BJ (cell line): ENCODE measurements at regions not wholly inside any gene's neighbourhood (a gene's known extent, or its start where the extent isn't known, plus 50 kb on each side); places are given as distances from the start of the nearest gene placed in this dataset.

Source experiments
- CTCF ChIA-PET: fragments of 350-600 bp; formaldehyde crosslinking; extraction: SDS; loops from one replicate; lab custom pipeline; 2021; ENCODE audit warnings: antibody characterized with exemption, inconsistent platforms; lab: Yijun Ruan, JAX
- POLR2A ChIA-PET: fragments of 300-600 bp; sonication (Branson Sonifier 250); formaldehyde crosslinking; extraction: SDS; loops from one replicate; lab custom pipeline; 2021; ENCODE audit warnings: antibody characterized with exemption; lab: Charles Lee
- DNase-seq: peaks from one replicate; pipeline ENCODE4 v3.0.0-alpha.2; 2011; ENCODE audit warnings: low read depth
- H3K27me3 ChIP-seq: 2 replicates; pipeline ENCODE4 v1.6.0; 2011; ENCODE audit warnings: low read length; ENCODE audit not compliant: control insufficient read depth, insufficient read depth
- H3K36me3 ChIP-seq: 2 replicates; pipeline ENCODE4 v1.5.1; 2011; ENCODE audit warnings: low read length; ENCODE audit not compliant: control insufficient read depth, insufficient read depth
- H3K4me3 ChIP-seq: 2 replicates; pipeline ENCODE4 v1.5.1; 2011; ENCODE audit warnings: low read depth, mild to moderate bottlenecking, control low read depth, low read length
- CTCF ChIP-seq: IDR thresholded peaks from 2 replicates; pipeline ENCODE4 v1.5.1; 2011; ENCODE audit warnings: low read depth, mild to moderate bottlenecking, control low read depth, inconsistent platforms, low read length, moderate library complexity; ENCODE audit not compliant: insufficient read depth

GRCh38 chr2:65724752-65725151, 292.4 kb upstream of the SPRED2 start:
- Histone ChIP-seq H3K27me3 (no peaks in the 10 kb centered on the region; the same call in 1 of the 2 replicates), H3K36me3 (no peaks in the 10 kb centered on the region), H3K4me3 (no peak overlapping the region)
- ChIA-PET POLR2A (no interaction called here), CTCF (no interaction called here)
- DNase-seq: no peak
- TF ChIP-seq CTCF: no peak

- Histone ChIP-seq H3K27me3 (no peaks in the 10 kb centered on the region; the same call in 1 of the 2 replicates), H3K36me3 (no peaks in the 10 kb centered on the region), H3K4me3 (no peak overlapping the region)
- POLR2A ChIA-PET: no interaction called here
- CTCF ChIA-PET: no interaction called here
- no peak for TF ChIP-seq CTCF
- DNase-seq: no peak
These were observed 291.9 kb upstream of the SPRED2 start for GRCh38 chr2:65724336-65724735.

- no peak for TF ChIP-seq CTCF
- Histone ChIP-seq H3K4me3 (no peak overlapping the region), H3K27me3 (peaks cover under 1% of the 10 kb centered on the region; the same call in 1 of the 2 replicates), H3K36me3 (no peaks in the 10 kb centered on the region)
- POLR2A ChIA-PET: no interaction called here
- no peak for DNase-seq
- CTCF ChIA-PET: interaction anchor here (0.6 to 1.6 kb wide), 8 partner anchors 11 to 712 kb away, joined by 3 to 4 read pairs (median 3); no protein-coding TSS in a partner anchor
These were observed 289.8 kb upstream of the SPRED2 start for GRCh38 chr2:65722028-65722778.

- Histone ChIP-seq H3K36me3 (no peaks in the 10 kb centered on the region), H3K4me3 (no peak overlapping the region), H3K27me3 (0 out of 2 replicates have a peak, but pooled peaks cover 1% of the 10 kb centered on the region)
- CTCF ChIA-PET: interaction anchor here (1.0 to 2.0 kb wide), 2 partner anchors 11 to 76 kb away, joined by 3 to 9 read pairs; no protein-coding TSS in a partner anchor
- DNase-seq: no peak
- no peak for TF ChIP-seq CTCF
- POLR2A ChIA-PET: interaction anchor here (0.6 kb wide), 1 partner anchor 49 kb away, joined by 3 read pairs; no protein-coding TSS in a partner anchor
These were observed 284.3 kb upstream of the SPRED2 start for GRCh38 chr2:65716698-65717097.

DNA sequence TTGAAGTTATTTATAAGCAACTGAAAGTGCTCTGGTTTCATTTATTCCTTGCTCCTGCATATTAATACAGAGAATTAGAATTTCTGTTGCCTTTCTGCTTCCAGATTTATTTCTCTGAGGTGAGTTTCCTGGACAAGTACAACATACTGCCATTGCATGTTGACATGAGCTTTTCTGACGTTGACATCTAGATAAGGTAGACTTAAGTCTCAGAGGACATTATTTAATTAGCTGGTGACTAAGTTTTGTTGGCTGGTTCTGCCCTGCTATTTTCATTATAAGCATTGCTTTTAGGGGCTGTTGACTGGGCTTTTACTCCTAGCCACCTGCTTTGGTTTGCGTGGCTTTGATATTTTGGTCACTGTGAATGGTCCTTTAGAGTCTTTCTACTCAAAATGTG, 282.9 kb upstream of the SPRED2 start:
- Histone ChIP-seq H3K4me3 (no peak overlapping the region), H3K27me3 (0 out of 2 replicates have a peak, but pooled peaks cover 1% of the 10 kb centered on the region), H3K36me3 (no peaks in the 10 kb centered on the region)
- DNase-seq: no peak
- TF ChIP-seq CTCF: no peak
- ChIA-PET POLR2A (no interaction called here), CTCF (interaction anchor here (2.0 kb wide), 1 partner anchor 75 kb away, joined by 9 read pairs; no protein-coding TSS in a partner anchor)
